K562 (cell line): ENCODE measurements at regions not wholly inside any gene's neighbourhood (a gene's known extent, or its start where the extent isn't known, plus 50 kb on each side); places are given as distances from the start of the nearest gene placed in this dataset.

ENCODE experiments used
- ATAC-seq: fragments of 200-7000 bp; cut with Tn5 transposase; 3 replicates; pipeline ENCODE4 v1.9.1; 2020; ENCODE audit warnings: moderate library complexity
- BruUV-seq: library from RNA; stranded (reverse); fragments of 400-500 nt; replicated peaks from 2 replicates; lab custom pipeline; 2021; lab: Mats Ljungman, UMichigan
- CTCF ChIA-PET: fragments of 300-600 bp; formaldehyde crosslinking; extraction: SDS; loops from one replicate; lab custom pipeline; 2021; ENCODE audit warnings: low intra/inter-chr PET ratio; lab: Yijun Ruan, JAX
- POLR2A ChIA-PET: fragments of 300-600, 350-650 bp; sonication (Branson Sonifier 250); formaldehyde crosslinking; extraction: SDS; loops from one replicate; lab custom pipeline; 2021; ENCODE audit warnings: antibody characterized with exemption, inconsistent platforms; lab: Yijun Ruan, JAX
- DNase-seq, 4 experiments: peaks; one replicate each; pipeline versions ENCODE4 v3.0.0 to v3.0.0-alpha.2; 2011 to 2018; ENCODE audit warnings: low spot score in 3 of 4, mixed read lengths in 3 of 4; ENCODE audit errors: extremely low read depth in 1 of 4
- FAIRE-seq: peaks from 2 replicates; lab custom pipeline; 2011; peaks lifted over from hg19 to GRCh38; lab: Jason Lieb, UNC
- H2AFZ ChIP-seq: 2 replicates; pipeline ENCODE4 v1.6.0; 2011; ENCODE audit warnings: low read depth, low read length, control low read depth, inconsistent platforms
- H3K27ac ChIP-seq: fragments of 200-600 bp; 3 replicates; pipeline ENCODE4 v1.8.0; 2011; ENCODE audit warnings: low read depth, mild to moderate bottlenecking, control low read depth, inconsistent platforms, low read length, moderate library complexity, mixed read lengths; ENCODE audit errors: extremely low read depth
- H3K27me3 ChIP-seq, 2 experiments: fragments of 300-600 bp in 1 of 2; 2 replicates in 1 of 2; 3 replicates in 1 of 2; pipeline versions ENCODE4 v1.6.0 to v1.8.0; 2011; ENCODE audit warnings: inconsistent platforms in 2 of 2, low read length in 2 of 2, mild to moderate bottlenecking in 1 of 2, mixed read lengths in 1 of 2, moderate library complexity in 1 of 2; ENCODE audit not compliant: control insufficient read depth in 2 of 2, insufficient read depth in 2 of 2
- H3K36me3 ChIP-seq: fragments of 300-600 bp; 3 replicates; pipeline ENCODE4 v1.8.0; 2011; ENCODE audit warnings: mild to moderate bottlenecking, low read length, inconsistent platforms; ENCODE audit not compliant: control insufficient read depth, insufficient read depth
- H3K4me1 ChIP-seq, 2 experiments: fragments of 200-600 bp in 1 of 2; replicated peaks in 1 of 2; 2 replicates in 1 of 2; 3 replicates in 1 of 2; pipeline versions ENCODE4 v1.5.1 to v1.8.0; 2011; ENCODE audit warnings: inconsistent platforms in 2 of 2, low read length in 2 of 2, mild to moderate bottlenecking in 1 of 2, mixed read lengths in 1 of 2, moderate library complexity in 1 of 2; ENCODE audit not compliant: control insufficient read depth in 2 of 2, insufficient read depth in 2 of 2
- H3K4me2 ChIP-seq: 2 replicates; pipeline ENCODE4 v1.6.1; 2011; ENCODE audit warnings: low read length, control low read depth, inconsistent platforms, mixed read lengths; ENCODE audit not compliant: insufficient read depth
- H3K4me3 ChIP-seq: fragments of 200-600 bp; sonication (generic), shearing (Covaris generic); 2 replicates; pipeline ENCODE4 v1.5.1; 2016; ENCODE audit warnings: control low read depth, inconsistent platforms
- H3K79me2 ChIP-seq: fragments of 200-600 bp; 3 replicates; pipeline ENCODE4 v1.8.0; 2011; ENCODE audit warnings: low read length, inconsistent platforms; ENCODE audit not compliant: control insufficient read depth, insufficient read depth
- H3K9ac ChIP-seq, 2 experiments: 2 replicates each; pipeline versions ENCODE4 v1.6.0 to v1.6.1; 2011; ENCODE audit warnings: low read depth in 2 of 2, low read length in 2 of 2, control low read depth in 1 of 2, inconsistent platforms in 1 of 2, mild to moderate bottlenecking in 1 of 2, mixed read lengths in 1 of 2; ENCODE audit not compliant: insufficient read depth in 1 of 2
- H3K9me1 ChIP-seq: one replicate; pipeline ENCODE4 v1.6.0; 2011; ENCODE audit warnings: inconsistent platforms, mild to moderate bottlenecking, low read length, moderate library complexity; ENCODE audit not compliant: control insufficient read depth, insufficient read depth
- H3K9me3 ChIP-seq: replicated peaks from 2 replicates; pipeline ENCODE4 v1.5.1; 2011; ENCODE audit warnings: low read depth, low read length, inconsistent platforms; ENCODE audit not compliant: control insufficient read depth, insufficient read depth
- H4K20me1 ChIP-seq: replicated peaks from 2 replicates; pipeline ENCODE4 v1.6.1; 2011; ENCODE audit warnings: low read length, inconsistent platforms, mixed read lengths; ENCODE audit not compliant: control insufficient read depth, insufficient read depth
- ATF1 ChIP-seq, 2 experiments: fragments of 450-650 bp in 1 of 2; IDR thresholded peaks; 2 replicates each; pipeline ENCODE4 v1.6.1; 2016; ENCODE audit warnings: missing compliant biosample characterization in 1 of 2, missing genetic modification characterization in 1 of 2
- ELF2 ChIP-seq: fragments of 250-450 bp; sonication (Bioruptor Pico); IDR thresholded peaks from 2 replicates; pipeline ENCODE4 v1.5.0; 2021; ENCODE audit warnings: mild to moderate bottlenecking
- GABPB1 ChIP-seq: sonication (generic); formaldehyde crosslinking; IDR thresholded peaks from 2 replicates; pipeline ENCODE4 v1.8.0; 2022; ENCODE audit warnings: mild to moderate bottlenecking, missing genetic modification reagents
- MTA1 ChIP-seq: fragments of 450-650 bp; IDR thresholded peaks from 2 replicates; pipeline ENCODE4 v1.6.1; 2017; ENCODE audit warnings: borderline replicate concordance
- NR4A1 ChIP-seq, 2 experiments: fragments of 250-450 bp in 1 of 2; fragments of 450-650 bp in 1 of 2; sonication (Bioruptor Pico) in 1 of 2; IDR thresholded peaks; 2 replicates each; pipeline versions ENCODE4 v1.4.0 to v1.6.1; 2016 to 2020; ENCODE audit warnings: mild to moderate bottlenecking in 2 of 2, missing compliant biosample characterization in 1 of 2, missing genetic modification characterization in 1 of 2, moderate library complexity in 1 of 2
- RBM17 ChIP-seq: fragments of 200-400 bp; formaldehyde crosslinking; IDR thresholded peaks from 2 replicates; pipeline ENCODE4 v1.6.1; 2017; ENCODE audit warnings: low read depth, mild to moderate bottlenecking, low read length, borderline replicate concordance
- RHOXF2B ChIP-seq: fragments of 250-450 bp; sonication (Bioruptor Pico); conservative IDR thresholded peaks from 2 replicates; pipeline ENCODE4 v1.5.1; 2021
- ZNF133 ChIP-seq: fragments of 250-450 bp; sonication (Bioruptor Pico); IDR thresholded peaks from 2 replicates; pipeline ENCODE4 v1.4.0; 2020; ENCODE audit warnings: mild to moderate bottlenecking
- ZNF217 ChIP-seq: sonication (generic); formaldehyde crosslinking; IDR thresholded peaks from 2 replicates; pipeline ENCODE4 v1.8.0; 2022; ENCODE audit warnings: mild to moderate bottlenecking, missing genetic modification reagents
- ZNF584 ChIP-seq: fragments of 200-800 bp; sonication (Bioruptor generic); IDR thresholded peaks from 2 replicates; pipeline ENCODE4 v1.6.1; 2016; ENCODE audit warnings: low read depth, mild to moderate bottlenecking, missing genetic modification characterization, missing compliant biosample characterization
- WGBS: fragments of 100-300 bp; shearing (Covaris generic); methylation state at CpG from one replicate; pipeline ENCODE4 v1.1.6; 2016; ENCODE audit warnings: low coverage, mixed read lengths; ENCODE audit not compliant: insufficient coverage; ENCODE audit errors: missing lambda C conversion rate; 5-methylcytosine and 5-hydroxymethylcytosine counted together
- in situ Hi-C: fragments of 300-500 bp; cut with MboI; formaldehyde crosslinking; loops from 4 replicates; pipeline ENCODE4 v1.15.0; 2018; ENCODE audit warnings: inconsistent platforms, mixed read lengths
- intact Hi-C: fragments of 100-400 bp; cut with micrococcal nuclease; formaldehyde crosslinking; loops from 2 replicates; pipeline ENCODE4 v1.14.2; 2022
- TF ChIP-seq, protein P1 (sequence below): fragments of 450-650 bp; formaldehyde crosslinking; conservative IDR thresholded peaks from 2 replicates; pipeline ENCODE4 v1.4.0; 2022; ENCODE audit warnings: mild to moderate bottlenecking, missing genetic modification characterization
- TF ChIP-seq, protein P2 (sequence below): sonication (generic); formaldehyde crosslinking; IDR thresholded peaks from 2 replicates; pipeline ENCODE4 v1.8.0; 2022; ENCODE audit warnings: mild to moderate bottlenecking, missing genetic modification reagents
- TF ChIP-seq, protein P3 (sequence below): fragments of 250-450 bp; sonication (Bioruptor Pico); IDR thresholded peaks from 2 replicates; pipeline ENCODE4 v1.5.1; 2021; ENCODE audit warnings: mild to moderate bottlenecking

DNA sequence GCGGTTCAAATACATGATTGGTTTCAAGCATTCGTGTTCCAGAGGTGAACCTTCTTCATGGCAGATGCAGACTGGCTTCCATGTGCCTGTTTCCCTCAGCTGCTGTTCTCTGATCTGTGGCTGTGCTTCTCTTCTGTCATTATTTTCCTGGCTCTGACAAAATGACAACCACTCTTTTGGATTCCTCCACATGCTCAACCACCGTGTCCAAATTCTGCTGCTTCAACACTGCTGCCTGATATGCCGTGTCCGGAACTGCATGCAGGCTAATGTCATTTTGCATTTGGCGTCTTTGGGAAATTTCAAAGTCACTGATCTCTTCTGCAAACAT, 368.7 kb upstream of the ZNF608 start (continued):
- TF ChIP-seq, protein P1, sequence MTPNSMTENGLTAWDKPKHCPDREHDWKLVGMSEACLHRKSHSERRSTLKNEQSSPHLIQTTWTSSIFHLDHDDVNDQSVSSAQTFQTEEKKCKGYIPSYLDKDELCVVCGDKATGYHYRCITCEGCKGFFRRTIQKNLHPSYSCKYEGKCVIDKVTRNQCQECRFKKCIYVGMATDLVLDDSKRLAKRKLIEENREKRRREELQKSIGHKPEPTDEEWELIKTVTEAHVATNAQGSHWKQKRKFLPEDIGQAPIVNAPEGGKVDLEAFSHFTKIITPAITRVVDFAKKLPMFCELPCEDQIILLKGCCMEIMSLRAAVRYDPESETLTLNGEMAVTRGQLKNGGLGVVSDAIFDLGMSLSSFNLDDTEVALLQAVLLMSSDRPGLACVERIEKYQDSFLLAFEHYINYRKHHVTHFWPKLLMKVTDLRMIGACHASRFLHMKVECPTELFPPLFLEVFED (CRISPR knock-in tag) = no peak
- TF ChIP-seq NR4A1 (CRISPR knock-in tag; IDR thresholded peaks at IDR 0.05) (no peak), NR4A1 (tag; IDR thresholded peaks at IDR 0.05) (no peak), ELF2 (CRISPR knock-in tag) (no peak)
- TF ChIP-seq, all 486 proteins: peak for 0

DNA sequence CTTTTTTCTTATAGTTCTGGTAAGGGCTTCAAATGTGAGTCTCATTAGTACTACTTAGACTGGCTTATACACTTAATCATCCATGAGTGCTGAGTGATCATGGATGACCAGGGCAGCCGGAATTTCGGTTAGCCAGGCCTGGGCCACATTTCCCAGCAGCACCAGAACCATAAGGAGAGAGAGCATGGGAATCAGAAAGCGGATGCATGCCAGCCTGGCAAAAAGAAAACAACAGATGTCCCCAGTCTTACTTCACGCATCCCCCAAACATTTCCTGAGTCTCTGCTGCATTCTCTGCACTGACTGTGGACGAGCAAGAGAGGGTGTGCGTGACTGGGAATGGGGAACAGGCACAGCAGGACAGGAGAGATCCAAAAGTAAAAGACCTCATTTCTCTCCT, 371.1 kb upstream of the ZNF608 start:
- in situ Hi-C loops = no loop called here
- no peaks in the 10 kb centered on the region for H3K9me3 ChIP-seq
- 0% methylated on average over 6 of the region's 6 CpGs for WGBS
- H2AFZ ChIP-seq = no peak overlapping the region
- H3K4me1 ChIP-seq = no peaks in the 10 kb centered on the region
- no peaks in the 10 kb centered on the region for H4K20me1 ChIP-seq
- no peak for DNase-seq
- no peak overlapping the region for H3K4me2 ChIP-seq
- no peaks in the 10 kb centered on the region for H3K79me2 ChIP-seq
- no peak for ATAC-seq
- BruUV-seq = no TSS peak
- no peak for TF ChIP-seq ZNF217 (CRISPR knock-in tag)
- TF ChIP-seq ZNF133 = no peak
- TF ChIP-seq ATF1 (CRISPR knock-in tag; IDR thresholded peaks at IDR 0.05) = no peak
- no peak for TF ChIP-seq ATF1 (tag; IDR thresholded peaks at IDR 0.05)
- TF ChIP-seq, protein P2, sequence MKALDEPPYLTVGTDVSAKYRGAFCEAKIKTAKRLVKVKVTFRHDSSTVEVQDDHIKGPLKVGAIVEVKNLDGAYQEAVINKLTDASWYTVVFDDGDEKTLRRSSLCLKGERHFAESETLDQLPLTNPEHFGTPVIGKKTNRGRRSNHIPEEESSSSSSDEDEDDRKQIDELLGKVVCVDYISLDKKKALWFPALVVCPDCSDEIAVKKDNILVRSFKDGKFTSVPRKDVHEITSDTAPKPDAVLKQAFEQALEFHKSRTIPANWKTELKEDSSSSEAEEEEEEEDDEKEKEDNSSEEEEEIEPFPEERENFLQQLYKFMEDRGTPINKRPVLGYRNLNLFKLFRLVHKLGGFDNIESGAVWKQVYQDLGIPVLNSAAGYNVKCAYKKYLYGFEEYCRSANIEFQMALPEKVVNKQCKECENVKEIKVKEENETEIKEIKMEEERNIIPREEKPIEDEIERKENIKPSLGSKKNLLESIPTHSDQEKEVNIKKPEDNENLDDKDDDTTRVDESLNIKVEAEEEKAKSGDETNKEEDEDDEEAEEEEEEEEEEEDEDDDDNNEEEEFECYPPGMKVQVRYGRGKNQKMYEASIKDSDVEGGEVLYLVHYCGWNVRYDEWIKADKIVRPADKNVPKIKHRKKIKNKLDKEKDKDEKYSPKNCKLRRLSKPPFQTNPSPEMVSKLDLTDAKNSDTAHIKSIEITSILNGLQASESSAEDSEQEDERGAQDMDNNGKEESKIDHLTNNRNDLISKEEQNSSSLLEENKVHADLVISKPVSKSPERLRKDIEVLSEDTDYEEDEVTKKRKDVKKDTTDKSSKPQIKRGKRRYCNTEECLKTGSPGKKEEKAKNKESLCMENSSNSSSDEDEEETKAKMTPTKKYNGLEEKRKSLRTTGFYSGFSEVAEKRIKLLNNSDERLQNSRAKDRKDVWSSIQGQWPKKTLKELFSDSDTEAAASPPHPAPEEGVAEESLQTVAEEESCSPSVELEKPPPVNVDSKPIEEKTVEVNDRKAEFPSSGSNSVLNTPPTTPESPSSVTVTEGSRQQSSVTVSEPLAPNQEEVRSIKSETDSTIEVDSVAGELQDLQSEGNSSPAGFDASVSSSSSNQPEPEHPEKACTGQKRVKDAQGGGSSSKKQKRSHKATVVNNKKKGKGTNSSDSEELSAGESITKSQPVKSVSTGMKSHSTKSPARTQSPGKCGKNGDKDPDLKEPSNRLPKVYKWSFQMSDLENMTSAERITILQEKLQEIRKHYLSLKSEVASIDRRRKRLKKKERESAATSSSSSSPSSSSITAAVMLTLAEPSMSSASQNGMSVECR (CRISPR knock-in tag) = no peak
- no peak for TF ChIP-seq RHOXF2B (CRISPR knock-in tag)
- no peak for TF ChIP-seq RBM17
- no peak for TF ChIP-seq GABPB1 (CRISPR knock-in tag)
- TF ChIP-seq, protein P3, sequence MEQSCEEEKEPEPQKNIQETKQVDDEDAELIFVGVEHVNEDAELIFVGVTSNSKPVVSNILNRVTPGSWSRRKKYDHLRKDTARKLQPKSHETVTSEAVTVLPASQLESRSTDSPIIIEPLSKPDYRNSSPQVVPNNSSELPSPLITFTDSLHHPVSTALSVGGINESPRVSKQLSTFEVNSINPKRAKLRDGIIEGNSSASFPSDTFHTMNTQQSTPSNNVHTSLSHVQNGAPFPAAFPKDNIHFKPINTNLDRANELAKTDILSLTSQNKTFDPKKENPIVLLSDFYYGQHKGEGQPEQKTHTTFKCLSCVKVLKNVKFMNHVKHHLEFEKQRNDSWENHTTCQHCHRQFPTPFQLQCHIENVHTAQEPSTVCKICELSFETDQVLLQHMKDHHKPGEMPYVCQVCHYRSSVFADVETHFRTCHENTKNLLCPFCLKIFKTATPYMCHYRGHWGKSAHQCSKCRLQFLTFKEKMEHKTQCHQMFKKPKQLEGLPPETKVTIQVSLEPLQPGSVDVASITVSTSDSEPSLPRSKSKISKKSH = no peak
- TF ChIP-seq MTA1 = no peak
- no peak for TF ChIP-seq ZNF584
- no peaks in the 10 kb centered on the region for H3K36me3 ChIP-seq
- FAIRE-seq = no peak
- intact Hi-C loops = no loop called here
- no peak overlapping the region for H3K27ac ChIP-seq
- H3K27me3 ChIP-seq = no peaks in the 10 kb centered on the region
- H3K9ac ChIP-seq = no peak overlapping the region
- H3K9me1 ChIP-seq = no peaks in the 10 kb centered on the region
- ChIA-PET POLR2A (no interaction called here), CTCF (no interaction called here)
- H3K4me3 ChIP-seq = no peak overlapping the region
